ENCODE measurements at regions not wholly inside any gene's neighbourhood (a gene's known extent, or its start where the extent isn't known, plus 50 kb on each side); places are given as distances from the start of the nearest gene placed in this dataset.

DNA sequence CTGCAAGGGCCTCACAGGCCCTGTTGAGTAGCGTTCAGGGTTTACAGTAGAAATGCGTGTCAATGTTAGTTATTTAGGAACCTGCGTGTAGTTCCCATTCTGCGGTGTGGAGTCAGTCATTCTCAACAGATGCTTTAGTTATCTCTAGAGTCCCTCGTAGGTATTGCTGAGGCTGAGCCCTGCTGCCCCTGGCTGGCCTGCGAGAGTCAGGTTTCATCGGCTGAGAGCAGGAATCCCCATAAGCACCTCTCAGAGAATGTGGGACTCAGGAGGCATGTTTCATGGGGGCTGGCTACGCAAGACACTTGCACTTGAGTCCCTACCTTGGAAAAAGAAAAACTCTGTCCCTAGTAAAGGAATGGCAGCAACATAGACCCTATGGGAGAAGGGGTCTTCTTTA is 347.5 kb upstream of the ASIC2 start:
- DNase-seq (ENCODE audit: low read depth, low spot score) = no peak

GRCh38 chr17:33642002-33642401 is 348.9 kb upstream of the ASIC2 start:
- DNase-seq (ENCODE audit: low read depth, low spot score) = no peak

- no peak for DNase-seq (ENCODE audit: low read depth, low spot score)
Observed at GRCh38 chr17:33647956-33648355, 354.9 kb upstream of the ASIC2 start.

DNA sequence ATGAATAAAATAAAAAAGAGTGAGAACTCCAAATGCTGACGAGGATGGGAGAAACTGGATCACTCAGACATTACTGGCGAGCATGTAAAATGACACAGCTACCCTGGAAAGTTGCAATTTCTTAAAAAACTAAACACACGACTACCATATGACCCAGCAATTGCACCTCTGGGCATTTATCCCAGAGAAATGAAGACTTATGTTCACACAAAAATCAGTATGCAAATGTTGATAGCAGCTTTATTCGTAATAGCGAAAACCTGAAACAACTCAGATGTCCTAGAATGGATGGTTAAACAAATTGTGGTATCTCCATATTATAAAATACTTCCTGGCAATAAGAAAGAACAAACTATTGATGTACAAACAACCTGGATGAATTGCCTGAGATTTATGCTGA is 357.2 kb upstream of the ASIC2 start:
- DNase-seq (ENCODE audit: low read depth, low spot score) = no peak

DNA sequence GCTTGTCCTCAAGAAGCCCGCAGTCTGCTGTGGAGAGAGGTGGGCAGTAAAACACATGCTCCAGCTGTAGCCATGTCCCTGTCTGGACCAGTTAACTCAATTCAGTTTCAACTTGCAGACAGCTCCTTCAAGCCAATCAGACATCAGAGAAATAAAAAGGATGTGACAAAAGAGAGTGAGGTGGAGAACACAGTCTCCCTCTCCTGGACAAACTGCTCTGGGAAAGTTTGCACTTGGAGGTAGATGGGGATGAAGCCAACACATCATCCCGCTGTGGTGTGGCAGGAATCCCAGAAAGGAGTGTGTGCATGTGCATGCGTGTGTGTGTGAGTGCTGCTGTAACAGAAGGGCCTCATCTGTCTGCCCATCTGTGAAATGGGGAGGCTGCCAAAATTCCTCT is 358.6 kb upstream of the ASIC2 start:
- no peak for DNase-seq (ENCODE audit: low read depth, low spot score)

DNA sequence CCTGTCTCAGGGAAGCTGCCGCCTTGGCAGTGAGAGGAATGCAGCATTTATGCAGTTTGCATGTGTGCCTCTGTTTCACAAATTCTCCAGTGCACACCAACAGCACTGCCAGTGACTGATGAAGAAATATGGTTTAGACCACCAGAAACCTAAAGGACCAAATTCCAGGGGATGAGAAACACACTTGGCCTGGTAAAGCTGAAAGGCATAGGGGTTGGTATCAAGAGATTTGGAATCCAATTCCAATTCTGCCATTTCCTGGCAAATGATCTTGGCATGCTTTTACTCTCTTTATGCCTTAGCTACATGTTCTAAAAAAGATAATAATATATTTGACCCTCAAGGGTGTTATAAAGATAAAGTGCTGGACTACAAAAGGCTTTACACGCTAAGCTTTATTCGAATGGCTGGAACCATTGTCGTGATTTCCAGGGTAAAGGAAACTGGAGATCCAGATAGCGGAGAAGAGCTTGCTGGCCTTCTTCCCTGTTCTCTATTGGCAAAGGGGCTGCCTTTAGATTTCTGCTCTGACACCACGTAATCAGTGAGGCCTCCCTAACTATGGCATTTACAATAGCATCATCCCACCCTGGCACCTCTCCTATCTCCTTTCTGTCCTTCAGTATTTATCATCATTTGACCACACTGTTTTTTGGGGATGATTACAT is 359.8 kb upstream of the ASIC2 start:
- no peak for DNase-seq (ENCODE audit: low read depth, low spot score)

GRCh38 chr17:33653399-33653788 is 360.3 kb upstream of the ASIC2 start:
- DNase-seq (ENCODE audit: low read depth, low spot score) = no peak

DNA sequence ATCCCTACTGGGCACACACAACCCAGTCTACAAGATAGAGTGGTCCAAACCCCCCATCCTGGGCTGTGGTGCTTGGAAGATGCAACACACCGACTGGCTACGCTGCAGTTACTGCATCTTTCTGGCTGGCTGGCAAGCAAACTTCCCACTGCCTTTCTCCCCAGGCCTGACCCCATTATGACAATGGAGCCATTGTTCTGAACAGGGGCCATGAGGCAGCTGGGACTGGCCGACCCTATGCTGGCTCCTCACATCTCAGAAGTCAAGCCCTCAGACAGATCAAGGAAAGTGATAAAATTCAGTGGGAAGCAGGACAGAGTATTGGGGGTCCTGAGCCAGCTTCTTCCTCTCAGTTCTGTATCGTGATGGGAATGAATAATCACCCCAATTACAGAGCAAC is 364.1 kb upstream of the ASIC2 start:
- no peak for DNase-seq (ENCODE audit: low read depth, low spot score)

DNA sequence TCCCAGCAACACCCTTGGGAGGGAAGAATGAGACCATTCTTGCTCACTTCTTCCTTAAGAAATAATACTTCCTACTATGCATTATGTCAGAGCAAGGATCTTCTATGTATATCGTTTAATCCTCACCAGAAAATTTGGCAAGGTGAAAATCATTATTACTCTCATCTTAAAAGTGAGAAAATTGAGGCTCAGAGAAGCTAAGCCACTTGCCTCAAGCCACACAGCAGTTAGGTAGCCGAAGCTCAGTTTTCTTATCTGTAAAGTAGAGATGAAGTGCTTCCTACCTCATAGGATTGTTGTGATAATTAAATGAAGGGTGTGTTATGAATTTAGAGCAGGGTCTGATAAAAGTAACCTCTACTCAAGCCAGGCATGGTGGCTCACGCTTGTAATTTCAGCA is 368.9 kb upstream of the ASIC2 start:
- DNase-seq (ENCODE audit: low read depth, low spot score) = no peak

GRCh38 chr17:33664116-33664840 is 371.2 kb upstream of the ASIC2 start:
- no peak for DNase-seq (ENCODE audit: low read depth, low spot score)

DNA sequence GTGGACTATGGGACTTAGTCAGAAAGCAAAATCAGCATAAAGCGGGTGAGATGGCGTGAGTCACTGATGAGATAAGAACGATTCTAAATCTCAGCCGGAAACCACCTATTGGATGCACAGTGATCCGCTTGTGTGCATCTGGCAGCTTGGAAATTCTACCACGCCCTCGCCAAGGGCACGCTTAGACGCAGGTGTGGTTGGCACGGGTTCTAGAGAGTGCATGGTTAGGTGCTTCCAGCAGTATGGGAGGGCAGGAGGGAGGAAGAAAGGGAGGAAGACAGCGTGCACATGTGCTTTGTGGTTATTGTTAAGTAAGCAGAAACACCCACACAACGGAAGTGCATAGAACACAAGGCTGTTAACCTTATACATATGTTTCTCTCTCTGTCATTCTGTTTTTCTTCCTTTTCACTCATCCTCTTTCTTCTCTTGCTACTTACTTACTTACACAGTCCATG is 374.0 kb upstream of the ASIC2 start:
- no peak for DNase-seq (ENCODE audit: low read depth, low spot score)

- DNase-seq (ENCODE audit: low read depth, low spot score) = no peak
Observed at GRCh38 chr17:33667671-33668070, 374.6 kb upstream of the ASIC2 start.

- DNase-seq (ENCODE audit: low read depth, low spot score) = no peak
Observed at GRCh38 chr17:33668516-33668915, 375.4 kb upstream of the ASIC2 start.

DNA sequence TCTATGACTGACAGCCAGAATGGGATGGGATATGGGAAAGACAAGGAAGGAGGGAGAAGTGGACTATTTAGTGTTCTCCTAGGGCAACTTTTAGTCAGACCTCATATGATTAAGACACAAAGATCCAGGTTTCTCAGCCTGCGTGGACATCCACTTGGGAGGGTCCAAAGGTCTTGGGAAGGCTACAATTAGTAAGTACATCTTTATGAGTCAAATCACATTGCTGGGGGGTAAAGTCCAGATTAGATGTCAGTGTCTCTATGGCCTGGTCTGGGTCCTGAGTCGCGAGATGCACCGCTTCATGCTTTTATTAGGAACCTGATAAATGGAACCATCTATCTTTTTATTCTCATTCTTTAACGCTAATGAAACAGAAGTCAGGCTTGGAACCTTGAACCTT is 378.4 kb upstream of the ASIC2 start:
- no peak for DNase-seq (ENCODE audit: low read depth, low spot score)

- DNase-seq (ENCODE audit: low read depth, low spot score) = no peak
Observed at GRCh38 chr17:33674685-33675084, 381.6 kb upstream of the ASIC2 start.

DNA sequence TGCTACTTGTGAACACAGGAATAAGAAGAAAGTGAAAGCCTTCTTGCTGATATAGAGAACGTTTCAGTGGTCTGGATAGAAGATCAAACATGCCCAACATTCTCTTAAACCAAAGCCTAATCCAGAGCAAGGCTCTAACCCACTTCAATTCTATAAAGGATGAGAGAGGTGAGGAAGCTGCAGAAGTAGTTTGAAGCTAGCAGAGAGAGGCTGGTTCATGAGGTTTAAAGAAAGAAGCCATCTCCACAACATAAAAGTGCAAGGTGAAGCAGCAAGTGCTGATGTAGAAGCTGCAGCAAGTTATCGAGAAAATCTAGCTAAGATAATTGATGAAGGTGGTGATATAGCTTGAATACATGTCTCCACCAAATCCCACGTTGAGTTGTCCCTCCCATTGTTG is 383.3 kb upstream of the ASIC2 start:
- no peak for DNase-seq (ENCODE audit: low read depth, low spot score)

DNA sequence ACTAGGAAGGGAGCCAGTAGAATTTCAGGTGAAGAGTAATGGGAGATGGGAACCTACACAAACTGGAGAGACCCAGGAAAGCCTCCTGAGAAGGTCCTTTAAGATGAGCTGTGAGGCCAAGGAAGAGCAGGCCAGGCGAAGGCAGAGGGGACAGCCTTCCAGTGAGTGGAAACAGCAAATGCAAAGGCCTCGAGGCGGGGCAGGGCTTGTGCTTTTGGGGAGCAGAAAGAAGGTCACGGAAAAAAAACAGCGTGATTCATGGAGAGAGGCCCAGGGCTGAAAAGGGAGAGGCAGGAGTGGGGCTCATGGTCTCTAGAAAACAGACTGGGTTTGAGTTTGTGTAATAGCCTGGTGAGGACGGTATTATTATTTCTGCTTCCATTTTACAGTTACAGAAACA is 386.5 kb upstream of the ASIC2 start:
- no peak for DNase-seq (ENCODE audit: low read depth, low spot score)

DNA sequence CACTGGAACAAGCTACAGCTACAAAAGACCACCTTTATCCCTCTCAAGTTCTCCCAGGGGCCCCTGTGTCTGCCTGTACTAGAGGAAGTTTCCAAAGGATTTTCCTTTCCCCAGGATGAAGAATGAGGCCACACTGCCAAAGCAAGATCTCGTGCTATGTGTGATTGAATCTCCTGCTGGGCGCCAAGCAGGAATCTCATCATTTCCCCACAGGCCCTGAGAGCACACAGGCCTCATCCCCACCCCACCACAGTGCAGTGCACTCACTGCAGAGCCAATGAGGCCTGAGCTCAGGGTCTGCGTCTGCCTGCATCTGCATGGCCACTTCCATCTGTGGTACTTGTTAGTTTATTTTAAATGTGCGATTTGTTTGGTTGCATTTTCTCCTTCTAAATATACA is 387.4 kb upstream of the ASIC2 start:
- DNase-seq (ENCODE audit: low read depth, low spot score) = no peak

- DNase-seq (ENCODE audit: low read depth, low spot score) = no peak
Observed at GRCh38 chr17:33682599-33682998, 389.5 kb upstream of the ASIC2 start.

- DNase-seq (ENCODE audit: low read depth, low spot score) = no peak
Observed at GRCh38 chr17:33684735-33685134, 391.6 kb upstream of the ASIC2 start.

GRCh38 chr17:33686171-33686570 is 393.1 kb upstream of the ASIC2 start:
- no peak for DNase-seq (ENCODE audit: low read depth, low spot score)

DNA sequence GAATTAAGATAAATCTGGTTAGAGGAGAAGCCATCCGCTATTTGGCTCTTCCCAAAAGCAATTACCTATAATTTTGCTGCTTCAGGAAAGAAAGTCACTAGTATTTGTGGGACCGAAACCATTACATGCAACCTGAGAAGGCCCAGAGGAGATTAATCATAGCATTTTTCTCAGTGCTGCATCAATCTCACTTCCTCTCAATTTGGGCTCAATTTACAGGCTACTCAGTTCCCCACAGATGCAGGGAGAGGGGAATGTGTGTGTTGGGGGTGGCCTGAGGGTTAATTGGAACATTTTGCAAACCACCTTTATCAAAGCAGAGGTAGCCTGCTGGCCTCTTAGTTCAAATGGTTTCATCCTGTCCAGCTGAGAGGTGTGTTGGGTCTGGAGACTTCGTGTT is 394.7 kb upstream of the ASIC2 start:
- no peak for DNase-seq (ENCODE audit: low read depth, low spot score)

DNA sequence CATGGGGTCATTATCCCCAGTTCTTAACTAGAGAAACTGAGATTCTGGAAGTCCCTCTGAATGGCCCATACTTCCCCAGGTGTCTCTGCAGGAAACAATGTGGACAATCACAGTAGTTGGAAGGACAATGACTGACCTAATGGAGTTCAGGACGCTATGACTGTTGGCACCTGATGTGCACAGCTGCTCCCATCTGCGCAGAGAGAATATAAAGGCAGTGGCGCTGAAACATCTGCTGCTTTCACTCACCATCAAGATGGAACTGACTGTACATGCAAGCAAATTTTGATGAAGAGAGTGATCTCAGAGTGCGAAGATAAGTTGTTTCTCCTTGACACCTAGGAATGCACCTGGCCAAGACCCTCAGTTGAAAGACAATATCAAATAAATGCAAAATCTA is 395.7 kb upstream of the ASIC2 start:
- no peak for DNase-seq (ENCODE audit: low read depth, low spot score)

GRCh38 chr17:33689725-33690124 is 396.6 kb upstream of the ASIC2 start:
- DNase-seq (ENCODE audit: low read depth, low spot score) = no peak

Data from brain pericyte (primary cell).